MM.1S (cell line): ENCODE measurements at regions not wholly inside any gene's neighbourhood (a gene's known extent, or its start where the extent isn't known, plus 50 kb on each side); places are given as distances from the start of the nearest gene placed in this dataset.

ENCODE experiments used
- DNase-seq: peaks from one replicate; pipeline ENCODE4 v3.0.0-alpha.2; 2015
- H2AFZ ChIP-seq: fragments of 300-600 bp; sonication (generic); 2 replicates; pipeline ENCODE4 v1.6.0; 2016; ENCODE audit warnings: antibody characterized with exemption, low read length
- H3F3A ChIP-seq: fragments of 300-600 bp; sonication (generic); 2 replicates; pipeline ENCODE4 v1.6.1; 2016; ENCODE audit warnings: mild to moderate bottlenecking, antibody characterized with exemption, low read length, moderate library complexity, mixed read lengths; ENCODE audit not compliant: insufficient read depth
- H3K27ac ChIP-seq: fragments of 300-600 bp; sonication (generic); 2 replicates; pipeline ENCODE4 v1.5.1; 2016; ENCODE audit warnings: mild to moderate bottlenecking, low read length
- H3K27me3 ChIP-seq: fragments of 300-600 bp; sonication (generic); replicated peaks from 2 replicates; pipeline ENCODE4 v1.6.0; 2016; ENCODE audit warnings: low read length; ENCODE audit not compliant: insufficient read depth
- H3K36me3 ChIP-seq: fragments of 300-600 bp; sonication (generic); replicated peaks from 2 replicates; pipeline ENCODE4 v1.6.1; 2016; ENCODE audit warnings: mild to moderate bottlenecking, low read length, mixed read lengths; ENCODE audit not compliant: insufficient read depth
- H3K4me1 ChIP-seq: fragments of 300-600 bp; sonication (generic); 2 replicates; pipeline ENCODE4 v1.6.1; 2016; ENCODE audit warnings: low read length, mixed read lengths
- H3K4me2 ChIP-seq: fragments of 300-600 bp; sonication (generic); 2 replicates; pipeline ENCODE4 v1.6.0; 2016; ENCODE audit warnings: low read depth, low read length
- H3K4me3 ChIP-seq: fragments of 300-600 bp; sonication (generic); 2 replicates; pipeline ENCODE4 v1.5.1; 2016; ENCODE audit warnings: low read length, mixed read lengths
- H3K79me2 ChIP-seq: fragments of 300-600 bp; sonication (generic); 2 replicates; pipeline ENCODE4 v1.6.1; 2016; ENCODE audit warnings: mixed run types, low read length, mixed read lengths
- H3K9ac ChIP-seq: fragments of 300-600 bp; sonication (generic); 2 replicates; pipeline ENCODE4 v1.6.1; 2016; ENCODE audit warnings: low read length, mixed read lengths
- H3K9me2 ChIP-seq: fragments of 300-600 bp; sonication (generic); replicated peaks from 2 replicates; pipeline ENCODE4 v1.6.1; 2016; ENCODE audit warnings: mild to moderate bottlenecking, low read length, mixed read lengths; ENCODE audit not compliant: insufficient read depth
- H3K9me3 ChIP-seq: fragments of 300-600 bp; sonication (generic); replicated peaks from 2 replicates; pipeline ENCODE4 v1.6.1; 2016; ENCODE audit warnings: mild to moderate bottlenecking, low read length, mixed read lengths; ENCODE audit not compliant: insufficient read depth
- H4K20me1 ChIP-seq: fragments of 300-600 bp; sonication (generic); 2 replicates; pipeline ENCODE4 v1.6.1; 2016; ENCODE audit warnings: mild to moderate bottlenecking, low read length, moderate library complexity, mixed read lengths; ENCODE audit not compliant: insufficient read depth
- CTCF ChIP-seq: fragments of 300-600 bp; sonication (generic); IDR thresholded peaks from 2 replicates; pipeline ENCODE4 v1.5.1; 2016; ENCODE audit warnings: antibody characterized with exemption, low read length, mixed read lengths
- EZH2 ChIP-seq: fragments of 300-600 bp; sonication (generic); optimal IDR thresholded peaks from 2 replicates; pipeline ENCODE3; 2017; ENCODE audit warnings: low read depth, mild to moderate bottlenecking, antibody characterized with exemption, low read length, mixed read lengths
- EZH2phosphoT487 ChIP-seq: fragments of 300-600 bp; sonication (generic); IDR thresholded peaks from 2 replicates; pipeline ENCODE4 v1.6.1; 2018; ENCODE audit warnings: antibody characterized with exemption, low read length

- no peak for TF ChIP-seq EZH2phosphoT487
- no peak for TF ChIP-seq EZH2
- no peak for TF ChIP-seq CTCF
- no peak for DNase-seq
- H3K79me2 ChIP-seq: no peaks in the 10 kb centered on the region
- no peaks in the 10 kb centered on the region for H3F3A ChIP-seq
- H3K4me2 ChIP-seq: no peak overlapping the region
- no peaks in the 10 kb centered on the region for H3K9me3 ChIP-seq
- no peaks in the 10 kb centered on the region for H3K36me3 ChIP-seq
- no peaks in the 10 kb centered on the region for H3K27me3 ChIP-seq
- H4K20me1 ChIP-seq: no peaks in the 10 kb centered on the region
- no peak overlapping the region for H3K9ac ChIP-seq
- no peaks in the 10 kb centered on the region for H3K4me1 ChIP-seq
- H3K27ac ChIP-seq: no peak overlapping the region
- H2AFZ ChIP-seq: no peak overlapping the region
- no peaks in the 10 kb centered on the region for H3K9me2 ChIP-seq
- H3K4me3 ChIP-seq: no peak overlapping the region
Measured at GRCh38 chr10:52379287-52379686, 65.2 kb downstream of the DKK1 start.

GRCh38 chr10:52383088-52383487 lies 69.0 kb downstream of the DKK1 start:
- Histone ChIP-seq H3K27ac (no peak overlapping the region), H3K9ac (no peak overlapping the region), H3K4me1 (no peaks in the 10 kb centered on the region), H3K9me3 (no peaks in the 10 kb centered on the region), H2AFZ (no peak overlapping the region), H3K36me3 (no peaks in the 10 kb centered on the region), H3K27me3 (no peaks in the 10 kb centered on the region), H4K20me1 (no peaks in the 10 kb centered on the region), H3K4me3 (no peak overlapping the region), H3K79me2 (no peaks in the 10 kb centered on the region), H3F3A (no peaks in the 10 kb centered on the region), H3K4me2 (no peak overlapping the region), H3K9me2 (no peaks in the 10 kb centered on the region)
- TF ChIP-seq CTCF (no peak), EZH2 (no peak), EZH2phosphoT487 (no peak)
- DNase-seq: no peak

GRCh38 chr10:52387744-52388143 lies 73.7 kb downstream of the DKK1 start:
- Histone ChIP-seq H3K27ac (no peak overlapping the region), H3K4me2 (no peak overlapping the region), H2AFZ (no peak overlapping the region), H3K9me2 (no peaks in the 10 kb centered on the region), H3K36me3 (no peaks in the 10 kb centered on the region), H3K4me1 (no peaks in the 10 kb centered on the region), H3K9me3 (no peaks in the 10 kb centered on the region), H4K20me1 (no peaks in the 10 kb centered on the region), H3F3A (no peaks in the 10 kb centered on the region), H3K27me3 (no peaks in the 10 kb centered on the region), H3K9ac (no peak overlapping the region), H3K79me2 (no peaks in the 10 kb centered on the region), H3K4me3 (no peak overlapping the region)
- no peak for TF ChIP-seq EZH2phosphoT487
- TF ChIP-seq EZH2: no peak
- no peak for TF ChIP-seq CTCF
- DNase-seq: no peak

- H2AFZ ChIP-seq: no peak overlapping the region
- H3K36me3 ChIP-seq: no peaks in the 10 kb centered on the region
- no peak overlapping the region for H3K9ac ChIP-seq
- H3K4me2 ChIP-seq: no peak overlapping the region
- H3K4me1 ChIP-seq: no peaks in the 10 kb centered on the region
- H3K27ac ChIP-seq: no peak overlapping the region
- no peak for DNase-seq
- H3K79me2 ChIP-seq: no peaks in the 10 kb centered on the region
- H3K4me3 ChIP-seq: no peak overlapping the region
- no peaks in the 10 kb centered on the region for H3F3A ChIP-seq
- no peaks in the 10 kb centered on the region for H3K9me3 ChIP-seq
- no peaks in the 10 kb centered on the region for H3K27me3 ChIP-seq
- TF ChIP-seq EZH2phosphoT487: no peak
- TF ChIP-seq CTCF: no peak
- no peak for TF ChIP-seq EZH2
- H3K9me2 ChIP-seq: no peaks in the 10 kb centered on the region
- no peaks in the 10 kb centered on the region for H4K20me1 ChIP-seq
Measured at GRCh38 chr10:52390388-52390787, 76.3 kb downstream of the DKK1 start.
